Muscle of leg (tissue), 3 donors: ENCODE measurements at regions not wholly inside any gene's neighbourhood (a gene's known extent, or its start where the extent isn't known, plus 50 kb on each side); places are given as distances from the start of the nearest gene placed in this dataset.
A peak's percentile ranks its signal among the peaks of the same experiment; 100 is the strongest.

ENCODE experiments used
- DNase-seq: peaks from one replicate; pipeline ENCODE4 v3.0.0; 2013
- H3K27ac ChIP-seq: one replicate; pipeline ENCODE4 v1.5.1; 2013; ENCODE audit warnings: mild to moderate bottlenecking, low read length, control low read depth
- H3K27me3 ChIP-seq: one replicate; pipeline ENCODE4 v1.6.1; 2013; ENCODE audit warnings: low read length; ENCODE audit not compliant: control insufficient read depth, insufficient read depth
- H3K36me3 ChIP-seq: one replicate; pipeline ENCODE4 v1.6.1; 2013; ENCODE audit warnings: low read length; ENCODE audit not compliant: control insufficient read depth, insufficient read depth
- H3K4me1 ChIP-seq: one replicate; pipeline ENCODE4 v1.6.1; 2013; ENCODE audit warnings: low read length; ENCODE audit not compliant: control insufficient read depth, insufficient read depth
- H3K4me3 ChIP-seq: one replicate; pipeline ENCODE4 v1.5.1; 2013; ENCODE audit warnings: low read length, control low read depth
- H3K9me3 ChIP-seq: replicated peaks from 2 replicates; pipeline ENCODE4 v1.6.1; 2013; ENCODE audit warnings: low read depth, low read length; ENCODE audit not compliant: control insufficient read depth
- WGBS: methylation state at CpG from one replicate; pipeline ENCODE4 v1.1.5; 2013; ENCODE audit warnings: missing lambda C conversion rate; ENCODE audit not compliant: insufficient coverage; 5-methylcytosine and 5-hydroxymethylcytosine counted together

DNA sequence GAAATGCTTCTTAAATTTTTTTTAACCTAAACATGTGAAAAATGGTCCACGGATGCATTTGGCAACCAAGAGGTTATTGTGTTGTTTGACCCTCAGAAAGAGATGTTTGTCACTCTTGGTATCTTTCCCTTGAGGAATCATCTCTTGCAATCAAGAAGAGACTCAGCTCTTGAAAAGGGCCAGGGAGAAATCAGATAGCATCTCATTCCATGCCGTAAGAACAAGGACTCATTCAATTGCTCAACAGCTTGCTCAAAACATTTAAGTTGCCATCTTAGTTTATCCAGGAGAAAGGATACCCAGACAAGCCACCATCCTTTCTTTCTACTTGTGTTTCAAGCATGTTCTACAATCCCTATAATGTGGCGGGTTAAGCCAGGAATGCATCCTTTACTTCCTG, 209.5 kb upstream of the LNX1 start:
- H3K27ac ChIP-seq, result no peak overlapping the region
- no peaks in the 10 kb centered on the region for H3K4me1 ChIP-seq
- H3K9me3 ChIP-seq, result no peaks in the 10 kb centered on the region
- no CpG with 5 or more reads among the region's 3 CpGs for WGBS
- H3K27me3 ChIP-seq, result no peaks in the 10 kb centered on the region
- no peak overlapping the region for H3K4me3 ChIP-seq
- H3K36me3 ChIP-seq, result no peaks in the 10 kb centered on the region
- DNase-seq, result no peak

GRCh38 chr4:53793096-53793495, 201.8 kb upstream of the LNX1 start:
- Histone ChIP-seq H3K4me1 (no peaks in the 10 kb centered on the region), H3K9me3 (no peaks in the 10 kb centered on the region), H3K27ac (no peak overlapping the region), H3K27me3 (no peaks in the 10 kb centered on the region), H3K36me3 (no peaks in the 10 kb centered on the region), H3K4me3 (no peak overlapping the region)
- DNase-seq, result no peak
- WGBS, result no CpG with 5 or more reads among the region's 4 CpGs

GRCh38 chr4:53790286-53790685, 199.0 kb upstream of the LNX1 start:
- H3K4me1 ChIP-seq, result peaks cover 5% of the 10 kb centered on the region
- no peaks in the 10 kb centered on the region for H3K27me3 ChIP-seq
- no peaks in the 10 kb centered on the region for H3K9me3 ChIP-seq
- H3K27ac ChIP-seq, result no peak overlapping the region
- H3K4me3 ChIP-seq, result no peak overlapping the region
- H3K36me3 ChIP-seq, result no peaks in the 10 kb centered on the region
- no peak for DNase-seq

GRCh38 chr4:53788621-53789020, 197.3 kb upstream of the LNX1 start:
- H3K9me3 ChIP-seq, result no peaks in the 10 kb centered on the region
- H3K36me3 ChIP-seq, result no peaks in the 10 kb centered on the region
- no peak overlapping the region for H3K27ac ChIP-seq
- DNase-seq, result no peak
- H3K27me3 ChIP-seq, result no peaks in the 10 kb centered on the region
- peaks cover 5% of the 10 kb centered on the region for H3K4me1 ChIP-seq
- H3K4me3 ChIP-seq, result no peak overlapping the region
- WGBS, result 70% methylated on average over 3 of the region's 3 CpGs

DNA sequence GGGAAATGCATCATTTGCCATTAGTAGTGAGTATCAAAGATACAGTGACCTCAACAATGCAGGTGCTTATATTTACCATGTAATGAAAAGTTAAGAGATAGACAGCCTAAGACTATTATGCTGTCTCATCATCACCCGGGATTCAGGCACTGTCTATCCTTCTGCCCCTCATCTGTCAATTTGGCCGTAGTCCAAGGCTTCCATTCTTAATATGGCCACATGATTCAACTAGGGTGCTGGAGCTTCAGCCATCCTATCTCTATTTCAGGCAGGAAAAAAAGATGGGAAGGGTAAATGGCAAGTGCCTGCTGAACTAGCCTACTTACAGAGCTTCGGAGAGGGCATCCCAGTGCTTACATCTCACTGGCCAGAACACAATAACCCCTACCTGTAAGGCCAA, 196.7 kb upstream of the LNX1 start:
- H3K27me3 ChIP-seq, result no peaks in the 10 kb centered on the region
- no peak overlapping the region for H3K4me3 ChIP-seq
- peaks cover 5% of the 10 kb centered on the region for H3K4me1 ChIP-seq
- no CpG with 5 or more reads among the region's 3 CpGs for WGBS
- H3K36me3 ChIP-seq, result no peaks in the 10 kb centered on the region
- DNase-seq, result no peak
- no peak overlapping the region for H3K27ac ChIP-seq
- H3K9me3 ChIP-seq, result no peaks in the 10 kb centered on the region

DNA sequence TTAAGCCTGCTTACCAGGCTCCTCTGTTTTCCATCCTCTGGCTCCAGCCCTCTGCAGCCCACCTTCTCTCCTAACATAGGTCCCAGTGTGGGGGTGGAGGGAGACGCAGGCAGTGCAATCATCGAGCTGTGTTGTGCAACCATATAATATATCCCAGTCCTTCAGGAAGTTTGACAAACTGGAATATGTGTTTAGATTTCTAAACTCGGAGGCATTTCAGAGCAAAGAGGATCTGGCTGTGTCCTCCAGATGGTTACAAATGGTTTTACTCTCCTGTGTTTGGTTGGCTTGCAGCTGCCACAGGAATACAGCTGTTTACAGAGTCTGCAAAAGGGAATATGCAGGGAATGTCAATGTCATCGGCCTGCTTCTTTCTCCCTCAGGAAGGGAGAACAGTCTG, 195.3 kb upstream of the LNX1 start:
- Histone ChIP-seq H3K27me3 (no peaks in the 10 kb centered on the region), H3K9me3 (no peaks in the 10 kb centered on the region), H3K36me3 (no peaks in the 10 kb centered on the region), H3K27ac (no peak overlapping the region), H3K4me1 (peaks cover 5% of the 10 kb centered on the region), H3K4me3 (no peak overlapping the region)
- peak; percentile 63 for DNase-seq
- 24% methylated on average over 2 of the region's 4 CpGs for WGBS

DNA sequence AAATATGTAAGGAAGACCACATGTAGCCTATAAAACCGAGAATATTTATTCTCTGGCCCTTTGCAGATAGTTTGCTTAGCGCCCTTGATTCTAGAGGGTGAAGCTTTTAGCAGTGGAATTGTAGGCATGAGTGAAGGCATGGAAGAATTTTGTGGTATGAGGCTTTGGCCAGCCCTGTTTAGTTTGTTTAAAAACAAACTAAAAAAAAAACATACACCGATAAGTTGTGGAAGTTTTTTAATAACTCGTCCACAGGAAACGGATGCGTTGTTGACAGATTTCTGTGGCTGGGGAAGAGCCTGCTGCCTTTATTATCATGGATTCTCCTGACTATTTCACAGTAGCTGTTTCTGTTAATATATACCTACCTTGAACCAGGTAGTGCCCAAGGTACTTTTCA, 194.7 kb upstream of the LNX1 start:
- no peak overlapping the region for H3K27ac ChIP-seq
- 100% methylated on average over 1 of the region's 6 CpGs for WGBS
- H3K27me3 ChIP-seq, result no peaks in the 10 kb centered on the region
- no peaks in the 10 kb centered on the region for H3K36me3 ChIP-seq
- no peak overlapping the region for H3K4me3 ChIP-seq
- DNase-seq, result no peak
- no peaks in the 10 kb centered on the region for H3K9me3 ChIP-seq
- peaks cover 5% of the 10 kb centered on the region for H3K4me1 ChIP-seq

- H3K27ac ChIP-seq, result no peak overlapping the region
- H3K4me3 ChIP-seq, result no peak overlapping the region
- peaks cover 5% of the 10 kb centered on the region for H3K4me1 ChIP-seq
- H3K27me3 ChIP-seq, result no peaks in the 10 kb centered on the region
- no peaks in the 10 kb centered on the region for H3K9me3 ChIP-seq
- no peaks in the 10 kb centered on the region for H3K36me3 ChIP-seq
- no peak for DNase-seq
- WGBS, result 100% methylated on average over 3 of the region's 3 CpGs
Measured at GRCh38 chr4:53784112-53784511, 192.8 kb upstream of the LNX1 start.

- WGBS, result 100% methylated on average over 1 of the region's 1 CpG
- H3K36me3 ChIP-seq, result no peaks in the 10 kb centered on the region
- H3K27ac ChIP-seq, result no peak overlapping the region
Measured at GRCh38 chr4:53783208-53783859, 192.0 kb upstream of the LNX1 start.

DNA sequence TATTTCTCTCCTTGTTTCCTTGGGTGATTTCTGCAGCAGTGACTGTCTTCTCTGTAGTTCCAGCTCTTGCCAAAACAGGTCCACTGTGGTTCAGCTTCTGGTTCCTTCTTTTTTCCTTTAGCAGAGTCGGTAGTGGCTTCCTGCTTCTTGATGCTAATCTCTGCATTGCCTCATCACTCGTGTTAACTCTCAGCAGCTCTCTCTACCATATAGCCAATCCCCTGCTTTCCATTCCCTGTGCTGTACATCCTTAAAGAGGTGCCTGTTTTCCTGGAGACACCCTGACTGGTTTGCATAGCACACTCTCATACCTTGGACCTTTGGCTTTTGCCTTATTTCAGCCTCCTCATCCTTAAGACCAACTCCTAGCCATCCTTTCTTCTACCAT, 191.2 kb upstream of the LNX1 start:
- Histone ChIP-seq H3K9me3 (no peaks in the 10 kb centered on the region), H3K36me3 (no peaks in the 10 kb centered on the region), H3K4me1 (peaks cover 5% of the 10 kb centered on the region), H3K4me3 (no peak overlapping the region), H3K27ac (no peak overlapping the region), H3K27me3 (no peaks in the 10 kb centered on the region)
- DNase-seq, result no peak
- 18% methylated on average over 2 of the region's 2 CpGs for WGBS

More at GRCh38 chr4:53783208-53783859, 192.0 kb upstream of the LNX1 start:
- Histone ChIP-seq H3K9me3 (no peaks in the 10 kb centered on the region), H3K4me3 (no peak overlapping the region), H3K4me1 (peaks cover 5% of the 10 kb centered on the region), H3K27me3 (no peaks in the 10 kb centered on the region)
- DNase-seq, result no peak
